NCI-H748 (cell line): ENCODE measurements at regions not wholly inside any gene's neighbourhood (a gene's known extent, or its start where the extent isn't known, plus 50 kb on each side); places are given as distances from the start of the nearest gene placed in this dataset.
A peak's percentile ranks its signal among the peaks of the same experiment; 100 is the strongest.

ENCODE experiments used
- DNase-seq: peaks from one replicate; lab custom pipeline; 2025; ENCODE audit not compliant: unreplicated experiment; lab: John Stamatoyannopoulos, UW

GRCh38 chr7:22589641-22590201 lies 89.7 kb upstream of the STEAP1B start:
- DNase-seq, result no peak

GRCh38 chr7:22588351-22588750 lies 88.4 kb upstream of the STEAP1B start:
- DNase-seq, result no peak

- no peak for DNase-seq
These were observed 87.3 kb upstream of the STEAP1B start for GRCh38 chr7:22587322-22587721.

GRCh38 chr7:22586786-22587140 lies 86.8 kb upstream of the STEAP1B start:
- DNase-seq, result peak; percentile 17

GRCh38 chr7:22586101-22586785 lies 86.3 kb upstream of the STEAP1B start:
- DNase-seq, result no peak

- DNase-seq, result no peak
These were observed 84.2 kb upstream of the STEAP1B start for GRCh38 chr7:22584179-22584578.

GRCh38 chr7:22582863-22583622 lies 83.1 kb upstream of the STEAP1B start:
- DNase-seq, result no peak

- no peak for DNase-seq
These were observed 81.1 kb upstream of the STEAP1B start for GRCh38 chr7:22581099-22581498.

GRCh38 chr7:22579961-22580360 lies 80.0 kb upstream of the STEAP1B start:
- DNase-seq, result no peak

GRCh38 chr7:22578007-22578733 lies 78.2 kb upstream of the STEAP1B start:
- no peak for DNase-seq

- no peak for DNase-seq
These were observed 77.5 kb upstream of the STEAP1B start for GRCh38 chr7:22577470-22578001.

GRCh38 chr7:22576612-22577469 lies 76.9 kb upstream of the STEAP1B start:
- no peak for DNase-seq

GRCh38 chr7:22574754-22575520 lies 74.9 kb upstream of the STEAP1B start:
- no peak for DNase-seq

- DNase-seq, result no peak
These were observed 72.9 kb upstream of the STEAP1B start for GRCh38 chr7:22572937-22573336.

- DNase-seq, result no peak
These were observed 72.3 kb upstream of the STEAP1B start for GRCh38 chr7:22572292-22572691.

GRCh38 chr7:22571766-22572165 lies 71.8 kb upstream of the STEAP1B start:
- DNase-seq, result no peak

- DNase-seq, result no peak
These were observed 69.8 kb upstream of the STEAP1B start for GRCh38 chr7:22569586-22570321.

GRCh38 chr7:22566592-22566991 lies 66.6 kb upstream of the STEAP1B start:
- DNase-seq, result peak; percentile 25

- peak; percentile 14 for DNase-seq
These were observed 66.2 kb upstream of the STEAP1B start for GRCh38 chr7:22566176-22566575.
